Naive thymus-derived CD4-positive, alpha-beta T cell (primary cell): ENCODE measurements at regions not wholly inside any gene's neighbourhood (a gene's known extent, or its start where the extent isn't known, plus 50 kb on each side); places are given as distances from the start of the nearest gene placed in this dataset.

ENCODE experiments used
- ATAC-seq: fragments of 150-1000 bp; cut with Tn5 transposase; 2 replicates; pipeline ENCODE4 v1.10.0; 2021; ENCODE audit warnings: mild to moderate bottlenecking, moderate library complexity
- CTCF ChIA-PET: fragments of 350-600 bp; sonication (Branson Sonifier 250); formaldehyde crosslinking; loops from one replicate; lab custom pipeline; 2021; ENCODE audit warnings: antibody characterized with exemption; lab: Charles Lee
- POLR2A ChIA-PET: fragments of 350-600 bp; sonication (Branson Sonifier 250); formaldehyde crosslinking; loops from one replicate; lab custom pipeline; 2021; ENCODE audit warnings: antibody characterized with exemption, inconsistent platforms; lab: Charles Lee
- DNase-seq, 9 donors: peaks; one replicate each; pipeline versions ENCODE4 v3.0.0 to v3.0.0-alpha.2; 2020 to 2022; ENCODE audit warnings: mixed read lengths in 1 of 9
- H3K27ac ChIP-seq: one replicate; pipeline ENCODE4 v1.7.0; 2013; ENCODE audit warnings: mild to moderate bottlenecking, low read depth, low read length, moderate library complexity
- H3K27me3 ChIP-seq, 2 donors: one replicate each; pipeline ENCODE4 v1.7.0; 2013; ENCODE audit warnings: low read length in 2 of 2, mild to moderate bottlenecking in 2 of 2, moderate library complexity in 2 of 2; ENCODE audit not compliant: control insufficient read depth in 2 of 2, insufficient read depth in 2 of 2
- H3K36me3 ChIP-seq, 3 experiments: 1 replicate in 2 of 3; 2 replicates in 1 of 3; pipeline ENCODE4 v1.7.0; 2013; ENCODE audit warnings: low read length in 3 of 3, mild to moderate bottlenecking in 3 of 3, moderate library complexity in 1 of 3; ENCODE audit not compliant: insufficient read depth in 3 of 3, control insufficient read depth in 2 of 3
- H3K4me1 ChIP-seq, 2 donors: one replicate each; pipeline ENCODE4 v1.7.0; 2013; ENCODE audit warnings: low read length in 2 of 2, mild to moderate bottlenecking in 2 of 2, moderate library complexity in 1 of 2; ENCODE audit not compliant: control insufficient read depth in 2 of 2, insufficient read depth in 2 of 2
- H3K4me3 ChIP-seq: 2 replicates; pipeline ENCODE4 v1.7.0; 2013; ENCODE audit warnings: mild to moderate bottlenecking, low read length
- H3K9me3 ChIP-seq, 3 experiments: 1 replicate in 2 of 3; 2 replicates in 1 of 3; pipeline ENCODE4 v1.7.0; 2013; ENCODE audit warnings: low read length in 3 of 3; ENCODE audit not compliant: control insufficient read depth in 2 of 3
- H3K27ac Mint-ChIP-seq, 9 donors: one replicate each; pipeline ENCODE4 v1.8.0; 2020 to 2022; ENCODE audit warnings: mixed read lengths in 9 of 9, mild to moderate bottlenecking in 8 of 9, moderate library complexity in 5 of 9, inconsistent platforms in 2 of 9
- H3K27me3 Mint-ChIP-seq, 5 donors: one replicate each; pipeline ENCODE4 v1.8.0; 2021 to 2022; ENCODE audit warnings: mixed read lengths in 5 of 5, mild to moderate bottlenecking in 1 of 5
- H3K36me3 Mint-ChIP-seq, 5 donors: one replicate each; pipeline ENCODE4 v1.8.0; 2020 to 2022; ENCODE audit warnings: mixed read lengths in 5 of 5, mild to moderate bottlenecking in 3 of 5, inconsistent platforms in 1 of 5
- H3K4me1 Mint-ChIP-seq, 7 donors: one replicate each; pipeline ENCODE4 v1.8.0; 2020 to 2022; ENCODE audit warnings: mixed read lengths in 7 of 7, mild to moderate bottlenecking in 3 of 7, inconsistent platforms in 1 of 7
- H3K4me3 Mint-ChIP-seq, 10 donors: one replicate each; pipeline ENCODE4 v1.8.0; 2020 to 2022; ENCODE audit warnings: mild to moderate bottlenecking in 10 of 10, mixed read lengths in 10 of 10, moderate library complexity in 6 of 10, inconsistent platforms in 2 of 10
- H3K9me3 Mint-ChIP-seq, 11 donors: one replicate each; pipeline ENCODE4 v1.8.0; 2020 to 2022; ENCODE audit warnings: mixed read lengths in 11 of 11, mild to moderate bottlenecking in 4 of 11, inconsistent platforms in 1 of 11, moderate library complexity in 1 of 11
- intact Hi-C, 2 donors: fragments of 100-400 bp; cut with micrococcal nuclease; formaldehyde crosslinking; loops; one replicate each; pipeline ENCODE4 v1.15.1; 2023

GRCh38 chr6:140909625-140910024 lies 1223.1 kb upstream of the GJE1 start:
- no peaks in the 10 kb centered on the region for H3K36me3 ChIP-seq
- H3K4me1 Mint-ChIP-seq = no peaks in the 10 kb centered on the region
- no peaks in the 10 kb centered on the region for H3K27me3 ChIP-seq
- H3K4me1 ChIP-seq = no peaks in the 10 kb centered on the region
- H3K27me3 Mint-ChIP-seq = peaks cover 0 to 6% (median 0%) of the 10 kb centered on the region in 5 donors
- ATAC-seq (no peak), DNase-seq (no peak)
- H3K36me3 Mint-ChIP-seq = no peaks in the 10 kb centered on the region
- POLR2A ChIA-PET = no interaction called here
- no peak overlapping the region for H3K27ac Mint-ChIP-seq
- H3K9me3 Mint-ChIP-seq = no peaks in the 10 kb centered on the region
- no peak overlapping the region for H3K4me3 Mint-ChIP-seq
- CTCF ChIA-PET = no interaction called here
- no peaks in the 10 kb centered on the region for H3K9me3 ChIP-seq
- no peak overlapping the region for H3K27ac ChIP-seq
- intact Hi-C loops = loop anchor here in 1 of 2 donors (5.0 kb wide), 1 partner anchor 653 kb away; no protein-coding TSS in a partner anchor
- H3K4me3 ChIP-seq = no peak overlapping the region

GRCh38 chr6:140909156-140909555 lies 1223.6 kb upstream of the GJE1 start:
- Mint-ChIP-seq H3K36me3 (no peaks in the 10 kb centered on the region), H3K9me3 (no peaks in the 10 kb centered on the region), H3K27me3 (peaks cover 0 to 6% (median 0%) of the 10 kb centered on the region in 5 donors), H3K4me1 (no peaks in the 10 kb centered on the region), H3K4me3 (no peak overlapping the region), H3K27ac (no peak overlapping the region)
- DNase-seq = no peak
- Histone ChIP-seq H3K36me3 (no peaks in the 10 kb centered on the region), H3K9me3 (no peaks in the 10 kb centered on the region), H3K4me1 (no peaks in the 10 kb centered on the region), H3K27ac (no peak overlapping the region), H3K27me3 (no peaks in the 10 kb centered on the region), H3K4me3 (no peak overlapping the region)
- CTCF ChIA-PET = no interaction called here
- POLR2A ChIA-PET = no interaction called here
- intact Hi-C loops = no loop called here
- no peak for ATAC-seq

- POLR2A ChIA-PET = no interaction called here
- no peaks in the 10 kb centered on the region for H3K4me1 ChIP-seq
- no peak overlapping the region for H3K27ac ChIP-seq
- CTCF ChIA-PET = no interaction called here
- H3K27me3 ChIP-seq = no peaks in the 10 kb centered on the region
- Mint-ChIP-seq H3K27me3 (peaks cover 0 to 6% (median 0%) of the 10 kb centered on the region in 5 donors), H3K4me1 (no peaks in the 10 kb centered on the region), H3K9me3 (no peaks in the 10 kb centered on the region), H3K36me3 (no peaks in the 10 kb centered on the region), H3K27ac (no peak overlapping the region), H3K4me3 (no peak overlapping the region)
- ATAC-seq (no peak), DNase-seq (no peak)
- intact Hi-C loops = no loop called here
- H3K4me3 ChIP-seq = no peak overlapping the region
- no peaks in the 10 kb centered on the region for H3K9me3 ChIP-seq
- no peaks in the 10 kb centered on the region for H3K36me3 ChIP-seq
Observed at GRCh38 chr6:140908505-140908904, 1224.2 kb upstream of the GJE1 start.

- POLR2A ChIA-PET = no interaction called here
Observed at GRCh38 chr6:140907235-140907634, 1225.5 kb upstream of the GJE1 start.

GRCh38 chr6:140905724-140906123 lies 1227.0 kb upstream of the GJE1 start:
- POLR2A ChIA-PET = no interaction called here
- Mint-ChIP-seq H3K36me3 (no peaks in the 10 kb centered on the region), H3K4me1 (no peaks in the 10 kb centered on the region), H3K27me3 (peaks cover 0 to 15% (median under 1%) of the 10 kb centered on the region in 5 donors), H3K9me3 (peaks cover 0 to 9% (median 2%) of the 10 kb centered on the region in 11 donors), H3K4me3 (no peak overlapping the region), H3K27ac (no peak overlapping the region)
- CTCF ChIA-PET = no interaction called here
- H3K27me3 ChIP-seq = no peaks in the 10 kb centered on the region
- intact Hi-C loops = no loop called here
- ATAC-seq (no peak), DNase-seq (no peak)
- no peaks in the 10 kb centered on the region for H3K9me3 ChIP-seq
- no peak overlapping the region for H3K4me3 ChIP-seq
- H3K36me3 ChIP-seq = no peaks in the 10 kb centered on the region
- H3K27ac ChIP-seq = no peak overlapping the region
- no peaks in the 10 kb centered on the region for H3K4me1 ChIP-seq

More at GRCh38 chr6:140907235-140907634, 1225.5 kb upstream of the GJE1 start:
- CTCF ChIA-PET = no interaction called here
- H3K4me3 ChIP-seq = no peak overlapping the region
- H3K27ac ChIP-seq = no peak overlapping the region
- H3K9me3 ChIP-seq = no peaks in the 10 kb centered on the region
- no peaks in the 10 kb centered on the region for H3K4me1 Mint-ChIP-seq
- no peaks in the 10 kb centered on the region for H3K36me3 ChIP-seq
- H3K9me3 Mint-ChIP-seq = no peaks in the 10 kb centered on the region
- H3K4me1 ChIP-seq = no peaks in the 10 kb centered on the region
- no peaks in the 10 kb centered on the region for H3K36me3 Mint-ChIP-seq
- DNase-seq (no peak), ATAC-seq (no peak)
- H3K27ac Mint-ChIP-seq = no peak overlapping the region
- intact Hi-C loops = no loop called here
- H3K4me3 Mint-ChIP-seq = no peak overlapping the region
- no peaks in the 10 kb centered on the region for H3K27me3 ChIP-seq
- peaks cover 0 to 9% (median 0%) of the 10 kb centered on the region in 5 donors for H3K27me3 Mint-ChIP-seq

- peaks cover 0 to 20% (median 6%) of the 10 kb centered on the region in 5 donors for H3K27me3 Mint-ChIP-seq
- Histone ChIP-seq H3K27me3 (no peaks in the 10 kb centered on the region), H3K36me3 (no peaks in the 10 kb centered on the region), H3K4me1 (no peaks in the 10 kb centered on the region), H3K4me3 (no peak overlapping the region), H3K27ac (no peak overlapping the region), H3K9me3 (no peaks in the 10 kb centered on the region)
- no peaks in the 10 kb centered on the region for H3K36me3 Mint-ChIP-seq
- ChIA-PET CTCF (no interaction called here), POLR2A (no interaction called here)
- H3K27ac Mint-ChIP-seq = no peak overlapping the region
- no peak for ATAC-seq
- H3K4me3 Mint-ChIP-seq = no peak overlapping the region
- H3K9me3 Mint-ChIP-seq = peaks cover 0 to 13% (median 3%) of the 10 kb centered on the region in 11 donors
- intact Hi-C loops = no loop called here
- no peaks in the 10 kb centered on the region for H3K4me1 Mint-ChIP-seq
- DNase-seq = no peak
Observed at GRCh38 chr6:140905050-140905449, 1227.7 kb upstream of the GJE1 start.

GRCh38 chr6:140897804-140898573 lies 1234.7 kb upstream of the GJE1 start:
- Histone ChIP-seq H3K36me3 (no peaks in the 10 kb centered on the region), H3K4me1 (no peaks in the 10 kb centered on the region), H3K27me3 (no peaks in the 10 kb centered on the region), H3K4me3 (no peak overlapping the region), H3K9me3 (no peaks in the 10 kb centered on the region), H3K27ac (no peak overlapping the region)
- ChIA-PET CTCF (no interaction called here), POLR2A (no interaction called here)
- H3K9me3 Mint-ChIP-seq = peaks cover 2 to 31% (median 9%) of the 10 kb centered on the region in 11 donors
- H3K27ac Mint-ChIP-seq = no peak overlapping the region
- intact Hi-C loops = no loop called here
- H3K4me1 Mint-ChIP-seq = no peaks in the 10 kb centered on the region
- no peak for ATAC-seq
- peaks cover 0 to 28% (median 3%) of the 10 kb centered on the region in 5 donors for H3K27me3 Mint-ChIP-seq
- no peak overlapping the region for H3K4me3 Mint-ChIP-seq
- no peak for DNase-seq
- H3K36me3 Mint-ChIP-seq = no peaks in the 10 kb centered on the region
